Stimulated activated CD4-positive, alpha-beta T cell treated with anti-CD3 and anti-CD28 coated beads, Interleukin-4, amount 100 ng/mL, for 4 hours (primary cell): ENCODE measurements at regions not wholly inside any gene's neighbourhood (a gene's known extent, or its start where the extent isn't known, plus 50 kb on each side); places are given as distances from the start of the nearest gene placed in this dataset.
"Not testable (repeated sequence)": the region's sequence is repeated elsewhere in the genome, so short reads cannot be mapped to it uniquely, and the experiment has no call there.

ENCODE experiments used
- DNase-seq, 2 experiments: peaks; one replicate each; pipeline ENCODE4 v3.0.0-alpha.2; 2020

- DNase-seq: no peak
Observed at GRCh38 chr6:14466278-14466677, 348.7 kb downstream of the CD83 start.

- DNase-seq: no peak
Observed at GRCh38 chr6:14467591-14467990, 350.0 kb downstream of the CD83 start.

- no peak for DNase-seq
Observed at GRCh38 chr6:14468647-14469321, 351.2 kb downstream of the CD83 start.

- DNase-seq: no peak
Observed at GRCh38 chr6:14470101-14470500, 352.5 kb downstream of the CD83 start.

GRCh38 chr6:14470671-14471070, 353.1 kb downstream of the CD83 start:
- no peak for DNase-seq

GRCh38 chr6:14472255-14472985, 354.8 kb downstream of the CD83 start:
- DNase-seq: no peak

GRCh38 chr6:14472986-14473337, 355.4 kb downstream of the CD83 start:
- no peak for DNase-seq

- peak in 1 of 2 experiments; percentile 11 for DNase-seq
Observed at GRCh38 chr6:14474816-14475215, 357.2 kb downstream of the CD83 start.

- DNase-seq: no peak
Observed at GRCh38 chr6:14475306-14475705, 357.7 kb downstream of the CD83 start.

- DNase-seq: no peak
Observed at GRCh38 chr6:14476793-14477531, 359.4 kb downstream of the CD83 start.

GRCh38 chr6:14477559-14477958, 360.0 kb downstream of the CD83 start:
- no peak for DNase-seq

GRCh38 chr6:14478381-14479225, 361.0 kb downstream of the CD83 start:
- DNase-seq: no peak

GRCh38 chr6:14481946-14482345, 364.4 kb downstream of the CD83 start:
- not testable (repeated sequence) for DNase-seq

- no peak for DNase-seq
Observed at GRCh38 chr6:14487625-14488024, 370.1 kb downstream of the CD83 start.

GRCh38 chr6:14488180-14488579, 370.6 kb downstream of the CD83 start:
- DNase-seq: no peak

GRCh38 chr6:14489445-14489844, 371.9 kb downstream of the CD83 start:
- DNase-seq: no peak

- DNase-seq: no peak
Observed at GRCh38 chr6:14498748-14499147, 381.2 kb downstream of the CD83 start.

- DNase-seq: no peak
Observed at GRCh38 chr6:14499309-14499708, 381.7 kb downstream of the CD83 start.

GRCh38 chr6:14499841-14500240, 382.3 kb downstream of the CD83 start:
- no peak for DNase-seq

- DNase-seq: no peak
Observed at GRCh38 chr6:14500809-14501208, 383.2 kb downstream of the CD83 start.

- no peak for DNase-seq
Observed at GRCh38 chr6:14501240-14501639, 383.7 kb downstream of the CD83 start.

GRCh38 chr6:14501914-14502313, 384.3 kb downstream of the CD83 start:
- no peak for DNase-seq

- DNase-seq: no peak
Observed at GRCh38 chr6:14502551-14502950, 385.0 kb downstream of the CD83 start.
